ENCODE measurements at regions not wholly inside any gene's neighbourhood (a gene's known extent, or its start where the extent isn't known, plus 50 kb on each side); places are given as distances from the start of the nearest gene placed in this dataset.

- TF ChIP-seq GATA2 (IDR thresholded peaks at IDR 0.05; ENCODE audit: low read depth, low read length) = no peak
- no peak for TF ChIP-seq GATA3 (IDR thresholded peaks at IDR 0.05; ENCODE audit: low read depth, low read length)
Observed at GRCh38 chr13:89688918-89689317, 1658.6 kb upstream of the MIR17HG start.

Measured in SH-SY5Y (cell line).